ENCODE measurements at regions not wholly inside any gene's neighbourhood (a gene's known extent, or its start where the extent isn't known, plus 50 kb on each side); places are given as distances from the start of the nearest gene placed in this dataset.

GRCh38 chr6:14463110-14463509, 345.5 kb downstream of the CD83 start (continued):
- TF ChIP-seq ETS1 (IDR thresholded peaks at IDR 0.05) = no peak
- no peak for TF ChIP-seq ZNF331 (CRISPR knock-in tag; IDR thresholded peaks at IDR 0.05; ENCODE audit: low read depth)
- no peak for TF ChIP-seq STAT1 (IDR thresholded peaks at IDR 0.05; ENCODE audit: unreplicated experiment)
- no peak for TF ChIP-seq REST (IDR thresholded peaks at IDR 0.05; ENCODE audit: unreplicated experiment)
- no peak for TF ChIP-seq NANOG (IDR thresholded peaks at IDR 0.05; ENCODE audit: borderline replicate concordance)

- no peaks in the 10 kb centered on the region for H3K27me3 ChIP-seq (ENCODE audit: insufficient read depth)
- DNase-seq (ENCODE audit: low spot score) (peak; percentile 64), ATAC-seq (peak; percentile 54)
- H3K79me2 ChIP-seq (replicated peaks; ENCODE audit: insufficient read depth) = no peaks in the 10 kb centered on the region
- H3K4me1 Mint-ChIP-seq = no peaks in the 10 kb centered on the region; the same call in 1 of the 3 replicates
- peaks cover 30% of the 10 kb centered on the region for H3K9me3 Mint-ChIP-seq
- H3K4me2 ChIP-seq = no peak overlapping the region
- H3K9me2 ChIP-seq (ENCODE audit: insufficient read depth) = peaks cover 16% of the 10 kb centered on the region; the same call in 1 of the 2 replicates
- 0 out of 2 replicates have a peak, but pooled peaks cover 7% of the 10 kb centered on the region for H3K4me1 ChIP-seq (ENCODE audit: insufficient read depth)
- no peak overlapping the region for H3K27ac ChIP-seq (ENCODE audit: low read depth)
- peaks cover 9% of the 10 kb centered on the region; the same call in 1 of the 2 replicates for H3K36me3 ChIP-seq (ENCODE audit: insufficient read depth)
- H3F3A ChIP-seq (replicated peaks; ENCODE audit: low read depth) = no peaks in the 10 kb centered on the region
- H3K4me3 Mint-ChIP-seq = no peak overlapping the region
- no peak overlapping the region for H3K4me3 ChIP-seq
- H4K20me1 ChIP-seq (replicated peaks; ENCODE audit: insufficient read depth) = no peaks in the 10 kb centered on the region
- peaks cover 40% of the 10 kb centered on the region for H3K36me3 Mint-ChIP-seq (ENCODE audit: low read depth)
- TF ChIP-seq CREB1 (CRISPR knock-in tag; IDR thresholded peaks at IDR 0.05; ENCODE audit: low read depth) (no peak), CTCF (conservative IDR thresholded peaks at IDR 0.05; ENCODE audit: low read depth in 2 of 2) (peak; percentile 29 to 40)
- no peak overlapping the region for H2AFZ ChIP-seq
- no peak overlapping the region for H3K27ac Mint-ChIP-seq
- H3K27me3 Mint-ChIP-seq (ENCODE audit: insufficient read depth, low read depth, poor library complexity) = no peaks in the 10 kb centered on the region
Observed at GRCh38 chr6:14464055-14464454, 346.5 kb downstream of the CD83 start.

GRCh38 chr6:14464716-14465115, 347.1 kb downstream of the CD83 start:
- DNase-seq (ENCODE audit: low spot score) = no peak
- H3K4me3 Mint-ChIP-seq = no peak overlapping the region
- TF ChIP-seq STAT1 (IDR thresholded peaks at IDR 0.05; ENCODE audit: unreplicated experiment) = no peak
- TF ChIP-seq ZNF114 (CRISPR knock-in tag; IDR thresholded peaks at IDR 0.05) = no peak
- no peak for TF ChIP-seq ETS1 (IDR thresholded peaks at IDR 0.05)

More at GRCh38 chr6:14464716-14465115, 347.1 kb downstream of the CD83 start:
- Mint-ChIP-seq H3K9me3 (peaks cover 32% of the 10 kb centered on the region), H3K27me3 (ENCODE audit: insufficient read depth, low read depth, poor library complexity) (no peaks in the 10 kb centered on the region), H3K36me3 (ENCODE audit: low read depth) (peaks cover 42% of the 10 kb centered on the region), H3K27ac (no peak overlapping the region), H3K4me1 (no peaks in the 10 kb centered on the region; the same call in 1 of the 3 replicates)
- Histone ChIP-seq H3K79me2 (replicated peaks; ENCODE audit: insufficient read depth) (no peaks in the 10 kb centered on the region), H3K36me3 (ENCODE audit: insufficient read depth) (peaks cover 9% of the 10 kb centered on the region; the same call in 1 of the 2 replicates), H2AFZ (no peak overlapping the region), H3K27ac (ENCODE audit: low read depth) (no peak overlapping the region), H3K4me1 (ENCODE audit: insufficient read depth) (0 out of 2 replicates have a peak, but pooled peaks cover 7% of the 10 kb centered on the region), H4K20me1 (replicated peaks; ENCODE audit: insufficient read depth) (no peaks in the 10 kb centered on the region), H3K9me2 (ENCODE audit: insufficient read depth) (peaks cover 16% of the 10 kb centered on the region; the same call in 1 of the 2 replicates), H3F3A (replicated peaks; ENCODE audit: low read depth) (no peaks in the 10 kb centered on the region), H3K27me3 (ENCODE audit: insufficient read depth) (no peaks in the 10 kb centered on the region), H3K4me3 (no peak overlapping the region), H3K4me2 (no peak overlapping the region)
- ATAC-seq = no peak
